Fibroblast of skin of scalp (primary cell): ENCODE measurements at regions not wholly inside any gene's neighbourhood (a gene's known extent, or its start where the extent isn't known, plus 50 kb on each side); places are given as distances from the start of the nearest gene placed in this dataset.
A peak's percentile ranks its signal among the peaks of the same experiment; 100 is the strongest.

Experiments
- DNase-seq: peaks from one replicate; pipeline ENCODE4 v3.0.0-alpha.2; 2013

DNA sequence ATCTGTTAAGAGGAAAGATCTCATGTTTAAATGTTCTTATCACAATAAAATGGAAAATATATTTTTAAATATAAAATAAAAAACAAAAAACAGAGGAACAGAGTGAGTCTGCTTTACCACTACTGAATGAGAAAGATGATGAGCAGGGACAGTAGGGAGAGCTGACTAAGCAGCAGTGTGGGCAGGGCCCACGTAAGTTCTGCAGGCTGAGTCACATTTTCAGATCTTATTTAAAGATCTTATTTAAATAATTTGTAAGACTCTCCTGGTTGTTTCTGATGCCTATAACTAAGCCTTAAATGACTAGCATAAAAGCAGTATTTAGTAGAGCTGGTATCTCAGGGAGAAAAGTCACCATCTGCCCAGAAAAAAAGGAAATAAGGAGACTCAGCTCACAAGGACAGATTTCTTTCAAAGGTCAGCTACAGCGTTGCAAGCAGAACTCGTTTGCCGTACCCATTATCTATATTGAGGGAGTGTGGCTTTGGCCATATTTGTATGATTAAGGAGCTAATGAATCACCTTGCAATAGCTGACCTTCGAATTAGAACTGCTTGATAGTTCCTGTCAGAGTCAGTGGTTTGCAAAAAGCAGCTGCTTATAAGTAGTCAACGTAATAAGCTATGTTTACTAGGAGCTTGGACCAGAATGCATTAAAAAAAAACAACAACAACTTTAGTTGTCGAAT, 322.1 kb upstream of the CHAC2 start:
- DNase-seq, result peak; percentile 3

DNA sequence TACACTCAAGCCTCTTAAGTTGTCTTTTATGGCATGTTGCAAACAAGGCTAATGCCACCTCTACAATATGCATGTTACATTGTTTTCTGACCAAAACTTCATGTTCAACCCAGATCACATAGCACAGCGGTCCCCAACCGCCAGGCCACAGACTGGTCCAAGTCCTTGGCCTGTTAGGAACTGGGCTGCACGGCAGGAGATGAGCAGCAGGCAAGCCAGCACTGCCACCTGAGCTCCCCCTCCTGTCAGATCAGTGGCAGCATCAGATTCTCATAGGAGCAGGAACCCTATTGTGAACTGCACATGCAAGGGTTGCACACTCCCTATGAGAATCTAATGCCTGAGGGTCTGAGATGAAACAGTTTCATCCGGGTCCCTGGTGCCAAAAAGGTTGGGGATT, 324.8 kb upstream of the CHAC2 start:
- no peak for DNase-seq

DNA sequence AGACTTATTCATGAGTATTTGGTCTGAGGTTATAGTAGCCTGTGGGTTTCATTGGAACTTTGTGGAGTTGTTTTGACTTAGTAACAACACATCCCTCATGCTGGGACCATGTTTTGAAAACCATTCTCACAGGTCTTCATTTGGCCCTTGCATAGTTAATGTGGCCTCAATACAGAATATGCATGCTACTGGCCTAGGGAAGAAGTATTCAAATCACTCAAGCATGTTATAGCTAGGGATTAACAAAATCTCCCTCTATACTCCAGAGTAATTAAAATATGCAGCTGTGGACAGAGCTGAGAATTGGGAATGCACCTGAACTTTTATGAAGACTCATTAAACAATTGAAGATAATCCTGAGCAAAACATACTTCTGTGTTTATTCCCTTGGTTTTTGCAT, 325.5 kb upstream of the CHAC2 start:
- DNase-seq, result no peak

GRCh38 chr2:53438692-53439091, 328.9 kb upstream of the CHAC2 start:
- DNase-seq, result no peak

GRCh38 chr2:53438100-53438499, 329.5 kb upstream of the CHAC2 start:
- DNase-seq, result no peak

GRCh38 chr2:53437371-53437770, 330.2 kb upstream of the CHAC2 start:
- no peak for DNase-seq

DNA sequence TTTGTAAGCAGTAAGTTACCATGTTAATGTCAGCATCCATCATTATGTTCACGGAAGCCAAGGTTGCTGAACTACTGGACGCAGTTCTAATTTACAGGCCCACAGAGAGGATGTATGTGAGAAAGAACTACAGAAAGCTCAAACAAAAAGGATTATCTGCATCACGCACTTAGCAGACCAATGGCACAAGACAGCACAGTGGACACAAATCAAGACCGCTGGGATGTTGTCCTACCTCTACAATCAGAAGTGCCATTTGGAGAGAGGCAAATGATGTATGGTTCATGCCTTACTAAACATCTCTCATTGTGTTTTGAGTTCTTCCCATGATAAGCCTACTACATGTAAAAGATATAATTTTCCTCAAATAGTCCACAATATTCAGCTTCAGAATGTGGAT, 330.7 kb upstream of the CHAC2 start:
- no peak for DNase-seq

DNA sequence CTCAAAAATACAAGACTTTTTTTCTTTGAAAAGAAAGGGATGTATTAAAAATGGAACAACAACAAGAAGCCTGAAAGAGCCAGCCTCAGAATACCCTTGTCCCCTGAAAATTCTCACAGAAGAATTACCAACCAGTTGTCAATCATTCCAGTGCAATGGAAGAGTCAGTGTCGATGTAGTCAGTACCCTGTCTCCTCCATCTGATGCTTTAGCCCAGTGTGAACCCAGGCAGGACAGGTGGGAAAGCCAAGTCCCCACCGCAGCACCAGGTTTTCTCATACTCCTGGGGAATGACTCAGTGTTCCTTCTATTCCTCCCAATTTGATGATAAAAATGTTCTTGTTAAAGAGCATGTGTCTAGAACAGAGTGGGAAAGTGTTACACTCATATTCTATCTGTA, 332.0 kb upstream of the CHAC2 start:
- no peak for DNase-seq

GRCh38 chr2:53434466-53434865, 333.1 kb upstream of the CHAC2 start:
- no peak for DNase-seq

- no peak for DNase-seq
Observed at GRCh38 chr2:53432936-53433335, 334.7 kb upstream of the CHAC2 start.

- no peak for DNase-seq
Observed at GRCh38 chr2:53429901-53430300, 337.7 kb upstream of the CHAC2 start.

DNA sequence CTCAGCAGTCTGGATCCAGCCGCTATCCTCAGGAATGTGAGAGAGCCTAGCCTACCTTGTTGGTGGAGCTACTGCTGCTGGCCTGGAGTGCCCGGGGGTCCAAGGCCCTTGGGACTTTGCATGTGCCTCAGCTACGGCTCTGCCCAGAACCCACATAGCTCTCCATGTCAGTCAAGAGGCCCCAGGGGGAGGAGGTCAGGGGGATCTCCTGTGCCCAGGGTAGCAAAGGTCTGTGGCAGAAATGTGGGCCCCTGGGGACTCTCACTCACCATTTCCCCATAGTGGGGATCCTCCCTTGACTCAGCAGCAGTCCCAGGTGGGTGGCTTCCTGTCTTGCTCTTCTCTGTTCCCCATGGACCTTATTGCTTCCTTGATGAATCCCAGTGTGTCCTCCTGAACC, 342.7 kb upstream of the CHAC2 start:
- DNase-seq, result no peak

GRCh38 chr2:53423465-53423864, 344.1 kb upstream of the CHAC2 start:
- no peak for DNase-seq

DNA sequence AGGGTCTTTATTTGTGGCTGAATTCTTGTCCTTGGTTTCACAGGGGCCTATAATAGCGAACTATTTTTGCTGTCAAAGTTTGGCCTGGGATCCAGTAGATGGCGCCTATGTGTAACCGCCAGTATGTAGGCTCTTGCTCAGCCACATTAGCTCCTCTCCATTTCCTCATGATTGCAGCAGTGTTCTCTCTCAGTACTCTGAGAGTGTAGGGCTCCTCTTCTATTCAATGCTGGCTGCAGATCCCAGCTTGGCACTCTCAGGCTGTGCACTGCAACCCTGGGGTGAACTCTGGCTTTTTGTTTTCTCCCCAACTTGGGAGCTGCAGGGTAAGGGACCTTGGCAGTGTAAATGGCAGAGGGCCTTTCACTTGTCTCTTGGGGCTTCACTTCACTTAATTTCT, 344.6 kb upstream of the CHAC2 start:
- peak; percentile 53 for DNase-seq

- DNase-seq, result no peak
Observed at GRCh38 chr2:53417385-53417784, 350.2 kb upstream of the CHAC2 start.

GRCh38 chr2:53407363-53408080, 360.1 kb upstream of the CHAC2 start:
- no peak for DNase-seq

DNA sequence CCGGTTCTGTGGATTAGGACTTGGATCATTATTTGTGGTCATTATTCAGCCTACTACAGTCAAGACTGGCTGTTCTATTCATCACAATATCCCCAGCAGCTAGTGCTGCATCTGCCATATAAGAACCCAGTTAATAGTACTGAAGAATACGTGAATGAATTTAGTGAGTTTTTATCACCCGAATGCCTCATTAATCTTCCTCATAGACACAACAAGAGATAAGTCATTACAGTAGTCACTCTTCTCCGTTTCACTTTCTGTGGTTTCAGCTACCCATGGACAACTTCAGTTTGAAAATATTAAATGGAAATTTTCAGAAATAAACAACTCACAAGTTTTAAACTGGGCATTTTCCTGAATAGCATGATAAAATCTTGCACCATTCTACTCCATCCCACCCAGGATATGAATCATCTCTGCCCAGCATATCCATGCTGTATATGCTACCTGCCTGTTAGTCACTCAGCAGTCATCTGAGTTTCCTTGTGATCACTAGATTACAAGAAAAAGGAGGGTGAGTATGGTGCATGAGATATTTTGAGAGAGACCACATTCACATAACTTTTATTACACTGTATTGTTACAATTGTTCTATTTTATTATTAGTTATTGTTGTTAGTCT, 363.7 kb upstream of the CHAC2 start:
- peak; percentile 21 for DNase-seq

DNA sequence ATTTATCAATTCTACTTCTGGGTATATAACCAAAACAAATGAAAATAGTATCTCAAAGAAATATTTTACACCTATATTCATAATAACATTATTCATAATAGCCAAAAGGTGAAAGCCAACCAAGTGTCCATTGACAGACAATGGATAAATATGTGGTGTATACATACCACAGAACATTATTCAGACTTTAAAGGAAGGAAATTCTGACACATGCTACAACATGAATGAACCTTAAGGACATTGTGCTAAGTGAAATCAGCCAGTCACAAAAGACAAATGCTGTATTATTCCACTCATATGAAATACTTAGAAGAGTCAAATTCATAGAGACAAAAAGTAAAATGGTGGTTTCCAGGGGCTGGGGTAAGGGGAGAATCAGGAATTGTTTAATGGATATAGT, 370.5 kb upstream of the CHAC2 start:
- no peak for DNase-seq

GRCh38 chr2:53381271-53381670, 386.3 kb upstream of the CHAC2 start:
- no peak for DNase-seq

DNA sequence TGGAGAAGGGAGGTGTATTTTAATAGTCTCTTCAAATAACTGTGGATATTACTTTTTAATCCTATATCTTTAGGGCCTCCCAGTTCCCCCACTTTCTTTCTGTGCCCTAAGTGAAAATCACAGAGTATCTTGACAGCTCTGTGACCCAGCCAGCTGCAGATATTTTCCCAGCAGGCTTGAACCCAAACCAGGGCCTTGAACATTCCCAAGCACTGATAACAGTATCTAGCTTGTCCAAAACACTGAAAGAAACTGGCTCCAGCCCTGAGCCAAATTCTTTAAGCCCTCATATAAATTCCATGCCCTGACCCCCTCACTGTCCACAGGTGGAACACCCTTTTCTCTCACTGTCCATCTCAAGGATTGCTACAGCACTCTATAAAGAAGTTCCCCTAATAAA, 388.1 kb upstream of the CHAC2 start:
- no peak for DNase-seq

- DNase-seq, result no peak
Observed at GRCh38 chr2:53378791-53379190, 388.8 kb upstream of the CHAC2 start.

DNA sequence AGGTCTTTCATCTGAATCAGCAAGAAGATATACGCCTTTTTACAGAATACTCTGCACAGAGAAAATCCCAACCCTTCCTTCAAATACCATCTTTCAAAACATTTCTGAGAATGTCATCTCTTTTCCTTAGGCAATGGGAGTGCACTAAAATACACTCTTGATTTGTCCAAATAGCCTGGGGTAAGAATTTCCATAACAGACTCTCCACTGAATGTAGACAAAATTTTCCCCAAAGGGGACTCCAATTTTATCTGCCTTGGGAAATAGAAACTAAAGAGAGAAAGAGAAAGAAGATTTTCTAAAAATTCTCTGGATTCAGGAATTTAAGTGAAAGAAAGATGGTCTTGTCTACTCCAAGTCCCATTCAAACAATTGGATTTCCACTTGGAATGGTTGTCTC, 394.5 kb upstream of the CHAC2 start:
- DNase-seq, result no peak

GRCh38 chr2:53366543-53366942, 401.1 kb upstream of the CHAC2 start:
- DNase-seq, result no peak

DNA sequence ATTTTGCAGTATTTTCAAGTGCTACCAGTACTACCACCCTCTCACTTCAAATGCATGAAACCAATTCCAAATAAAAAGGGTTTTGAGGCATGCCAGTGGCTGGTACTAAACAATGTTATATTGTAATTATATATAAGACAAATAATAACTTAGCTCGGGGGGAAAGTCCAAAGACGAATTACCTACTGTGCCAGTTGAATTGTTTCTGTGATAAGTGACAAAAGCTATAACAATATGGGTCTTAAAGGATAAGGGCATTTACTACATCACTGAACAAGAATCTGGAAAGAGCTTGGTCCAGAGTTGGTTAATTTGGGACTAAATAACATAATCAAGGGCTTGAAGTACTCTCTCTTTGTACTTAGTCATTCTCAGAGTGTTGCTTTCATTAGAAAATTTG, 404.7 kb upstream of the CHAC2 start:
- no peak for DNase-seq
